Effector memory CD8-positive, alpha-beta T cell (primary cell): ENCODE measurements at regions not wholly inside any gene's neighbourhood (a gene's known extent, or its start where the extent isn't known, plus 50 kb on each side); places are given as distances from the start of the nearest gene placed in this dataset.

ENCODE experiments used
- ATAC-seq: fragments of 150-1000 bp; cut with Tn5 transposase; replicated peaks from 2 replicates; pipeline ENCODE4 v1.10.0; 2021; ENCODE audit warnings: mild to moderate bottlenecking, moderate library complexity
- DNase-seq, 3 experiments: peaks; one replicate each; pipeline ENCODE4 v3.0.0; 2021
- H3K27ac Mint-ChIP-seq, 2 donors: one replicate each; pipeline ENCODE4 v1.8.0; 2022; ENCODE audit warnings: mild to moderate bottlenecking in 2 of 2, mixed read lengths in 2 of 2, moderate library complexity in 2 of 2
- H3K27me3 Mint-ChIP-seq, 2 donors: one replicate each; pipeline ENCODE4 v1.8.0; 2022; ENCODE audit warnings: mixed read lengths in 2 of 2
- H3K36me3 Mint-ChIP-seq: one replicate; pipeline ENCODE4 v1.8.0; 2022; ENCODE audit warnings: mild to moderate bottlenecking, moderate library complexity, mixed read lengths; ENCODE audit not compliant: insufficient read depth
- H3K4me1 Mint-ChIP-seq, 2 donors: one replicate each; pipeline ENCODE4 v1.8.0; 2022; ENCODE audit warnings: low read depth in 2 of 2, mixed read lengths in 2 of 2
- H3K4me3 Mint-ChIP-seq, 2 donors: one replicate each; pipeline ENCODE4 v1.8.0; 2022; ENCODE audit warnings: mild to moderate bottlenecking in 2 of 2, mixed read lengths in 2 of 2, moderate library complexity in 2 of 2
- H3K9me3 Mint-ChIP-seq, 2 donors: one replicate each; pipeline ENCODE4 v1.8.0; 2022; ENCODE audit warnings: mixed read lengths in 2 of 2

GRCh38 chr6:139640448-139640847, 266.0 kb upstream of the CITED2 start:
- ATAC-seq, result no peak
- no peak overlapping the region for H3K4me3 Mint-ChIP-seq
- no peak for DNase-seq
- H3K27ac Mint-ChIP-seq, result no peak overlapping the region
- H3K27me3 Mint-ChIP-seq, result peaks cover 0 to 21% of the 10 kb centered on the region in 2 donors
- no peaks in the 10 kb centered on the region for H3K9me3 Mint-ChIP-seq
- peaks cover 6 to 12% of the 10 kb centered on the region in 2 donors for H3K4me1 Mint-ChIP-seq
- H3K36me3 Mint-ChIP-seq, result no peaks in the 10 kb centered on the region

GRCh38 chr6:139639507-139639906, 265.1 kb upstream of the CITED2 start:
- H3K4me3 Mint-ChIP-seq, result no peak overlapping the region
- H3K36me3 Mint-ChIP-seq, result no peaks in the 10 kb centered on the region
- peaks cover 0 to 21% of the 10 kb centered on the region in 2 donors for H3K27me3 Mint-ChIP-seq
- ATAC-seq, result no peak
- H3K27ac Mint-ChIP-seq, result no peak overlapping the region
- peaks cover 6 to 12% of the 10 kb centered on the region in 2 donors for H3K4me1 Mint-ChIP-seq
- H3K9me3 Mint-ChIP-seq, result no peaks in the 10 kb centered on the region
- DNase-seq, result no peak

- Mint-ChIP-seq H3K27ac (no peak overlapping the region), H3K9me3 (no peaks in the 10 kb centered on the region), H3K27me3 (peaks cover 6 to 21% of the 10 kb centered on the region in 2 donors), H3K4me1 (peaks cover 6 to 12% of the 10 kb centered on the region in 2 donors), H3K36me3 (no peaks in the 10 kb centered on the region), H3K4me3 (no peak overlapping the region)
- DNase-seq (no peak), ATAC-seq (no peak)
Observed at GRCh38 chr6:139638179-139638941, 263.9 kb upstream of the CITED2 start.

- DNase-seq (no peak), ATAC-seq (no peak)
- Mint-ChIP-seq H3K9me3 (no peaks in the 10 kb centered on the region), H3K4me3 (no peak overlapping the region), H3K27me3 (peaks cover 6 to 21% of the 10 kb centered on the region in 2 donors), H3K4me1 (peaks cover 6 to 12% of the 10 kb centered on the region in 2 donors), H3K27ac (no peak overlapping the region), H3K36me3 (no peaks in the 10 kb centered on the region)
Observed at GRCh38 chr6:139637766-139638165, 263.3 kb upstream of the CITED2 start.

GRCh38 chr6:139636391-139636790, 261.9 kb upstream of the CITED2 start:
- H3K27ac Mint-ChIP-seq, result no peak overlapping the region
- H3K27me3 Mint-ChIP-seq, result peaks cover 6 to 21% of the 10 kb centered on the region in 2 donors
- H3K4me1 Mint-ChIP-seq, result peaks cover 6 to 12% of the 10 kb centered on the region in 2 donors
- ATAC-seq (no peak), DNase-seq (no peak)
- no peaks in the 10 kb centered on the region for H3K36me3 Mint-ChIP-seq
- no peaks in the 10 kb centered on the region for H3K9me3 Mint-ChIP-seq
- H3K4me3 Mint-ChIP-seq, result no peak overlapping the region

- Mint-ChIP-seq H3K4me3 (no peak overlapping the region), H3K4me1 (peaks cover 2 to 8% of the 10 kb centered on the region in 2 donors), H3K36me3 (no peaks in the 10 kb centered on the region), H3K27ac (no peak overlapping the region), H3K9me3 (no peaks in the 10 kb centered on the region), H3K27me3 (peaks cover 6 to 21% of the 10 kb centered on the region in 2 donors)
- DNase-seq (no peak), ATAC-seq (no peak)
Observed at GRCh38 chr6:139635401-139636130, 261.1 kb upstream of the CITED2 start.

- no peak for DNase-seq
- Mint-ChIP-seq H3K4me3 (no peak overlapping the region), H3K36me3 (no peaks in the 10 kb centered on the region), H3K4me1 (no peaks in the 10 kb centered on the region), H3K9me3 (no peaks in the 10 kb centered on the region), H3K27me3 (peaks cover 6 to 15% of the 10 kb centered on the region in 2 donors), H3K27ac (no peak overlapping the region)
- ATAC-seq, result no peak
Observed at GRCh38 chr6:139632840-139633239, 258.4 kb upstream of the CITED2 start.

- Mint-ChIP-seq H3K4me3 (no peak overlapping the region), H3K27ac (no peak overlapping the region), H3K36me3 (no peaks in the 10 kb centered on the region), H3K9me3 (no peaks in the 10 kb centered on the region), H3K27me3 (no peaks in the 10 kb centered on the region), H3K4me1 (peaks cover 0 to 6% of the 10 kb centered on the region in 2 donors)
- DNase-seq (no peak), ATAC-seq (no peak)
Observed at GRCh38 chr6:139628270-139628669, 253.8 kb upstream of the CITED2 start.

GRCh38 chr6:139627091-139627490, 252.6 kb upstream of the CITED2 start:
- Mint-ChIP-seq H3K4me3 (no peak overlapping the region), H3K4me1 (peaks cover 0 to 6% of the 10 kb centered on the region in 2 donors), H3K27me3 (no peaks in the 10 kb centered on the region), H3K9me3 (no peaks in the 10 kb centered on the region), H3K36me3 (no peaks in the 10 kb centered on the region), H3K27ac (no peak overlapping the region)
- DNase-seq, result no peak
- no peak for ATAC-seq

- H3K4me1 Mint-ChIP-seq, result peaks cover 0 to 6% of the 10 kb centered on the region in 2 donors
- H3K36me3 Mint-ChIP-seq, result no peaks in the 10 kb centered on the region
- H3K4me3 Mint-ChIP-seq, result no peak overlapping the region
- H3K27me3 Mint-ChIP-seq, result no peaks in the 10 kb centered on the region
- DNase-seq (no peak), ATAC-seq (no peak)
- H3K27ac Mint-ChIP-seq, result no peak overlapping the region
- no peaks in the 10 kb centered on the region for H3K9me3 Mint-ChIP-seq
Observed at GRCh38 chr6:139625998-139626975, 251.8 kb upstream of the CITED2 start.

- no peaks in the 10 kb centered on the region for H3K27me3 Mint-ChIP-seq
- DNase-seq, result no peak
- no peaks in the 10 kb centered on the region for H3K36me3 Mint-ChIP-seq
- no peak overlapping the region for H3K4me3 Mint-ChIP-seq
- no peak overlapping the region for H3K27ac Mint-ChIP-seq
- H3K4me1 Mint-ChIP-seq, result peaks cover 0 to 6% of the 10 kb centered on the region in 2 donors
- no peaks in the 10 kb centered on the region for H3K9me3 Mint-ChIP-seq
- no peak for ATAC-seq
Observed at GRCh38 chr6:139625081-139625939, 250.9 kb upstream of the CITED2 start.

- H3K4me1 Mint-ChIP-seq, result peaks cover 0 to 6% of the 10 kb centered on the region in 2 donors
- H3K27me3 Mint-ChIP-seq, result no peaks in the 10 kb centered on the region
- ATAC-seq, result no peak
- no peak for DNase-seq
- H3K9me3 Mint-ChIP-seq, result no peaks in the 10 kb centered on the region
- H3K4me3 Mint-ChIP-seq, result no peak overlapping the region
- no peaks in the 10 kb centered on the region for H3K36me3 Mint-ChIP-seq
- H3K27ac Mint-ChIP-seq, result no peak overlapping the region
Observed at GRCh38 chr6:139623372-139623771, 248.9 kb upstream of the CITED2 start.
